T-helper 1 cell treated with Interleukin-12 subunit alpha and Interleukin-12 subunit beta and Interleukin-4 antibody, amounts not matched to agents 30 ng/mL and 1 ng/mL, for 36 hours (primary cell): ENCODE measurements at regions not wholly inside any gene's neighbourhood (a gene's known extent, or its start where the extent isn't known, plus 50 kb on each side); places are given as distances from the start of the nearest gene placed in this dataset.

ENCODE experiments used
- intact Hi-C: fragments of 100-400 bp; cut with micrococcal nuclease; formaldehyde crosslinking; loops from one replicate; pipeline ENCODE4 v1.15.1; 2024

DNA sequence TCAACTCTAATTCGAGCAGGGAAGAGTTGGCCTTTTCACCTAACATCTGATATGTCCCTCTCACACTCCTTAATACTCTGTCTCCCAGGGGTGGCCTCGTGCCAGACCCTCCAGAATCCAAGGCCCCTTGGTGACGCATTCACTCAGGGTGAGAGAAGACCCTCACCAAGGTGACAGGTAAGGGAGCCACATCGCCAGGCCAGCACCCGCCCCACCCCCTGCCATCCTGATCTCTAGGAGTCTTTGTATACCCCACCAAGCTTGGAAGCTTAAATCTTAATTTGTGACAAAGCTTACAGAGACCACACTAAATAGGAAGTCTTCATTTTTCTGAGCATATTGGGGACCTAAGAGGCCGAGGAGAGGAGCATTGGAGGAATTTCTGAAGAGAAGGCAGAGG lies 286.1 kb downstream of the IRF8 start:
- intact Hi-C loops: no loop called here

DNA sequence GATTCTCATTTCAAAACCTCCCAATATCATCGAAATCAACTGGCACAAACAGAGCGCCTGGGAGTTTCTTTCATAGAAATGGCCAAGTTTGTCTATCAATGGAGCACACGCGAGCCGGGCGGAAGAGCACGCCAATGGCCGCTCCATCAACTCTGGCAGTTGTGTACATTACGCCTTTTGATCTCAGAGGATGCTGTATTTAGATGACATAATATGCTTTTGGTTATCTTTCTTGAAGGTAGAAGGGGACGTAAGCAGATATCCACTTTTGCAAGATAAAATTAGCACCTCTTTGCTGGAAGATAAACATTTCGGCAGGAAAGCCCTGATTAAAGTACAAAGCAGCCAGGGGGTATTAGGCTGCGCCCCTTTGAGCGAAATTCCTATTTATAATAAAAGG lies 287.4 kb downstream of the IRF8 start:
- intact Hi-C loops: no loop called here

DNA sequence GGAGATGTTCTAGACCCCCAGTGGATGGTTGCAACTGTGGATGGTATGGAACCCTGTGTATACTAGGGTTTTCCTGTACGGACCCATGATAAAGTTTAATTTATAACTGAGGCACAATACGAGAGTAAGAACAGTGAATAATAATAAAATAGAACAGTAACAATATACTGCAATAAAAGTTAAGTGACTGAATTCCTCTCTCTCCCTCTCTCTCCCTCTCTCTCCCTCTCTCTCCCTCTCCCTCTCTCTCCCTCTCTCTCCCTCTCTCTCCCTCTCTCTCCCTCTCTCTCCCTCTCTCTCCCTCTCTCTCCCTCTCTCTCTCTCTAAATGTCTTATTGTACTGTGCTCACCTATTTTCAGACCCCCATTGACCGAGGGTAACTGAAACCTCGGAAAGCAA lies 291.0 kb downstream of the IRF8 start:
- intact Hi-C loops: no loop called here

DNA sequence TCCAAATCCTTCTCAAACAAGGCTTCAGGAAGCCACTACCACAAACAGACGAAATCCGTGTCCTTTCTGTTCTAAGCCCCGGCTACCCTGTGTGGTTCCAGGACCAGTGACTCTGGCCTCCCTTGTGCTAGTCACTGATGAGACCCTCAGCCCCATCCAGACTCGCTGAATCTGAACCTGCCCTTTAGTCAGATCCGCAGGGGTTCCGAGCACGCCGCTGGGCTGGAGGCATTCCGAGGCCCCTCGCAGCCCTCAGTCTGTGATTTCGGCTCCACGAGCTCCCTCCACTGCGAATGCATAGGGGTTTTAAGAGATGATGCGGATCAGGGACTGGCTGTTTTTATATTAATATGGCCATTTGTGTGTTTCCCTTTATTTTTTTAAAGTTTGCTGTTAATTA lies 292.7 kb downstream of the IRF8 start:
- intact Hi-C loops: no loop called here

DNA sequence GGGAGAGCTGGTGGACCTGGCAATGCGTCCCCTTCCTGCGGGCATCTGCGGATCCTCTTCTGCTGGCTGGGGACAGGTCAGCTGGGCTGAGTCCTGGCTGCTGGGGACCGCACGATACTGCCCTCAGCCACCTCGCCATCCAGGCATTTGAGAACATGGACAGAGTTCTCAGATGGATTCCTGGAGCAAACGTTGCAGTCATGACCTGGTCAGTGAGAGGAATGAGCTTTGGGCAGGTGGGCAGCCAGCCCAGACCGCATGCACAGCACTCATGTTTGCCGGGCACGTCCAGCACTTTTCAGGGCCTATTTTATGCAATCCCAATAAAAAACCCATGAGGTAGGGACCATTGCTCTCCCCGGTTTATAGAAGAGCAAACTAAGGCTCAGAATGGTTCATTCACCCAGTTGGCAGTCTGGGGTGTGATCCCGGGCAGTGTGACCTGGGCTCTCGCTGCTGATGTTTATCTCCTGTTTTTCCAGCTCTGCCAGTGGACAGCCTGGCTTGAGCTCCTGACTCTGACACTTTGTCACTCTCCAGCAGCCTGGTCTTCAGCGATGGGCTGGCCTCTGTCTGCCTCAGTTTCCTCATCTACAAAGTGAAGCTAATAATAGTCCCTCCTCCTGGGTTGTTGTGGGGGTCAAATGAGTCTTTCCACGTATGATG lies 294.7 kb downstream of the IRF8 start:
- intact Hi-C loops: no loop called here

DNA sequence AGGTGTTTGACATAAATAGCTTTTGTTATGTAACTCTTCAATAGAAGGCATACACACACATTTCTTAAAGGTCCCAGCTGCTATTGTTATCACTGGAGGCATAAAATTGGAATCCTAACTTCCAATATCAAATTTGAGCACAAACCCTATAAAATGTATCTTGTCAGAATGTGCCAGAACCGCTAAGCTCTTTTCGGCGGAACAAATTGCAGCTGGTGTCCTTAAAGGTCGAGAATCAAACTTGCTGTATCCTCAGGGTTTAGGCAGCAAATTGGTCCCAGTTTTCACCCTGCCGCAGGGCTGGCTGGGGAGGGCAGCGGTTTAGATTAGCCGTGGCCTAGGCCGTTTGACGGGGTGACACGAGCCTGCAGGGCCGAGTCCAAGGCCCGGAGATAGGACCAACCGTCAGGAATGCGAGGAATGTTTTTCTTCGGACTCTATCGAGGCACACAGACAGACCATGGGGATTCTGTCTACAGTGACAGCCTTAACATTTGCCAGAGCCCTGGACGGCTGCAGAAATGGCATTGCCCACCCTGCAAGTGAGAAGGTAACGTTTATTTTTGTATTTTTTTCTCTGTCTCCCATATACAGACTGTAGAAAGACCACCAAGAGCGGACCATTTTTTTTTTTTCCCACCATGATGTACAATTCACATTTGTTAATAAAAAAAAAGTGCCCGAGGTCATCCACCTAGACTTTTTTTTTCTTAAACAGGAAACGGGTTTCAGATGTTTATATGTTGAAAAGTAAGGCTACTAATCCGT lies 297.1 kb downstream of the IRF8 start:
- intact Hi-C loops: no loop called here

DNA sequence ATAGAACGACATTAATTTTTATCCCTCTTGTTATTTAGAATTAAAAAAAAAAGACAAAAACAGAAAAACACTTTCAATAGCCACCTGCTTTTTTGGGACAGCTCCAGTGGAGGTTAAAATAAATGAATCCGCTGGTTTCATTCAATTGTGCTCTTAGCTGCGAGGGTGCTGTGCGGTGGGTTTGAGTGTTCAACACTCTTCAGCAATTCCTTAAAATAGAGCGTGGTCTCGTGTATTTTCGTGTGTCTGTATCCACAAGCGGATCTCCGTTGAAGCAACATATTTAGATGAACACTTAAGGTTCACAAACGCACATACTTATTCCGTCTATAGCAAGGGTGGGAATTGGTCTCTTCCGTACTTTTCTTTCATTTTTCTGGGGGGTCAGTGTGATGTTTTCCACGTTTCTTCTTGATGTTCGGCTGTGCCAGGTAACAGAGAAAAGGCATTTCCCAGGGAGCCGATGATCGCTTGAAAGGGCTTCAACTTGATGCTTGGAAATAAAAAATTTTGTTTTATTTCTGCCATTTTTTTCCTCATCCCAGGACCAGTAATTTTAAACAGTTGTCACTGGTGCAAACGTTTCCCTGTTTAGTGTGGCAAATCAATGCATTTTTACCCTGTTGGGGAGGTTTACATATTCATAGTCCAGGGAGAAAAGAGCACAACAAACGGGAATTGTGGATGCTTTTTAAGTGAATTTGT lies 297.9 kb downstream of the IRF8 start:
- intact Hi-C loops: no loop called here

DNA sequence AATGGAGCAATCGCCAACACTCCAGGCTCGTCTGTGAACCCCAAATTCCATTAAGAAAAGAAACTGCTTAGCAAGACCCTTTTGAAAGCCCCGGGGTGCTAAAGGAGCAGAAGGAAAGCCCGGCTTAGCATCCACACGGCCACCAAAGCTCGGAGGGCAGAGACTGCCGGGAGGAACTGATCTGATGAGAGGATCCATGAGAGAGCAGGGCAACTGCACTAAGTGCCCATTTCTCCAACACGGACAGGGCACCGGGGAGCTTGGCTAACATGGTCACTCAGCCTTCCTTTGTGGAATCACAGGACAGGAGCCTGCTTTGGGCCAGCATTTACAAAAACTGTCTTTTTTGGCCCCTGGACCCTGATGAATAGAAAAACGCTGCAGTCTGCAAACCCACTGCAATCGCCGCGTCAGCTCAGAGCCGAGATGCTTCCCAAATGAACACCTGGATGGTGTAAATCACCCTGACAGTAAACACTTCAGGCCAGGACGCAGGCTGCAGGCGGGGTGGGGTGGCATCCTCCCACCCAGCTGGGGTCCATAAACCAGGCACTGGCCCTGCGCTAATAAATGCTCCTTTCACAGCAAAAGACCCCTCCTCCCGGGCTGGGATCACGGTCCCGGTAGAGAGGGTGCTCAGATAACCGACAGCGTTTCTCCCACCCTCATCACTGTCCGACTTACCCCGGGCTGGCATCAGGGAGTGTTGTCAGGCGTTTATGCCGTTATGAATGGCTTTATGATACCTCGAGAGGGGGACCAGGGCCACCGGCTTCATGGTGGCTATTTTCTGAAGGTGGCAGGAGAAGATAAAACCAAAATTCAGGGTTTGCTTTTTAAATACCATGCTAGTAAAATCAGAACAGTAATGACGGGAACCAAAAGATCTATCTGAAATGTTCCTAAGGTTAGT lies 299.5 kb downstream of the IRF8 start:
- intact Hi-C loops: no loop called here

DNA sequence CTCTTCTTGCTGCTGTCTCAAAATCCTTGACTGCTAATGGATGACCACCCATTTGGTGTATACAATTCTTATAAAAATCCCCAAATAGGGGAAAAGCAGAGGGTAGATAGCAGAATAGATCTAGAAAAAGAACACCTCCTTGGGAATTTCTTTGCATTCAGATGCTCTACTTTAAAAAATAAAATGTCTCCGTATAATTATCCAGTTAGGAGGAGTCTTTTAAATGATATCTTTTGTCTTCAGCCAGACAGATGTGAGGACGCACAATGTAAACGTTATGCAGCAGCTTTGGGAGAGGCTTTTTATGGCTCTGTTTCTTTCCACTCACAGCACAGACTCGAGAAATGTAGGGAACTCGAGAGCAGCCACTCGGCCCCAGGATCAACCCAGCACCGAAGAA lies 300.2 kb downstream of the IRF8 start:
- intact Hi-C loops: no loop called here

DNA sequence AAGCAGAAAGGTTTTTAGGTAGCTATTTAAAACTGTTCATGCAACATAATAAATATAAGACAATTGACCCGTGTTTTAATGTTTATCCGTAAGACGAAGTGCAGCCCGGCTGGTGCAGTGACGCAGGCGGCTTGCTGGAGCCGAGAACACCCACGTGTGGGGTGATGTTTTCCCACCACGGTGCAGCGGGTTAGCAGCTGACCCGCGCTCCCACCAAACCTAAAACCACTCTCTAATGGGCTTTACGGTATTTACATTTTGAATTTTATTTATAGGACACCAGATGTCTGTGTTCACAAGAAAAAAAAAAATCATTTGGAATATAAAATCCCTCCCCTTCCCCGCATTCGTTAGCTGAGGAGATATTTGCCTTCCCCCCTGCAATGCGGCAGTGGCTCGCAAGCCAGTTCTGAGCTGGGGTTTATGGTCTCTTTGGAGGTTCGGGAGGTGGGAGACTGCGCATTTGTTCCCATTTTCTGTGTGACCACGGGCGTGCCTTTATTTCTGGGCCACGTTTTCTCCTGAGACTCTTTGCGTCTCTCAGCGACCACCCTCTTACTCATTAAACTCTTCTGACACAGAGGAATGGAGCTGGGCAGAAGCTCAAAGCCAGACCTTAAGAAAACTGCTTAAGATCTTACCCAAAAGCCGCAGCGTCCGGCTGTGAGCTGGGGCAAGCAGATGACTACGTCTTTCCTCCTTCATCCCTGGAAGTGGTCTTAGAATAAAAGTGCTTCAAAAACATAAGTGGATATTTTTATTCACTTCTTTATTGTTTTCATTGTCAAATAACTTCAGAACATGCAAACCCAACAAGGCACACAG lies 301.1 kb downstream of the IRF8 start:
- intact Hi-C loops: no loop called here

DNA sequence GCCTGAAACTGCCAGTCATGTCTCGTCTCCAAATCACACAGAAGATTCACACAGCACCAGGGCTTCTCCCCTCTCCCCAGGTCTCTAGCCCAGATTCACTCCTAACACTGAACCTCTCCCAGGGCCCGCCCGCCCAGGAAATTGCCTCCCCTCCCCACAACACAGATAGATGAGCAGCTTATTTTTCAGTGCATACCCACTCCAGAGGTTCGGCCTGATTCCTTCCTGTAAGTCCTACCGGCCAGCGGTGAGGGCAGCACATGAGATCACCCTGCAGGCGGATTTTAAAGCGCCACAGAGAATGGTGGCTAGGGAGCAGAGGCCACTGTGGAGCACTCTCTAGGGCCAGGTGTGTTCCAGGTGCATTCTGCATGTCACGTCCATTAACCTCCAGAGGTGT lies 301.8 kb downstream of the IRF8 start:
- intact Hi-C loops: no loop called here

DNA sequence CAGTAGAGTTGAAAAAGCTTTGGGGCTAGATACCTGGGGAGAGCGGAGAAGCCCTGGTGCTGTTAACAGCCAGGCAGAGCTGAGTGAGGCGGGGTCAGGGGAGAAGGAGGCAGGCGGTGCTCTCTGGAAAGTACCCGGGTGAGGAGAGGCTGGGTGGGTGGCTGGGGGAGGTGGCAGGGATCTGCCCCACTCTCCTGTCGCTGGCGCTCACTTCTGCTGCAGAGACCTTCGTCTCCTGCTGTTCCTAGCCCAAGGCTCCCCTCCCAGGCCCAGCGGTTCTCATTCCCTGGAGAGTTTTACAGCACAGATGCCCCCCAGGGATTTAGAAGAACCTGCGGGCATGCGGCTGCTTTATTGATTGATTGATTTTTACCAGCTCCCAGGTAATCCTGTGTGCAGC lies 302.8 kb downstream of the IRF8 start:
- intact Hi-C loops: no loop called here

DNA sequence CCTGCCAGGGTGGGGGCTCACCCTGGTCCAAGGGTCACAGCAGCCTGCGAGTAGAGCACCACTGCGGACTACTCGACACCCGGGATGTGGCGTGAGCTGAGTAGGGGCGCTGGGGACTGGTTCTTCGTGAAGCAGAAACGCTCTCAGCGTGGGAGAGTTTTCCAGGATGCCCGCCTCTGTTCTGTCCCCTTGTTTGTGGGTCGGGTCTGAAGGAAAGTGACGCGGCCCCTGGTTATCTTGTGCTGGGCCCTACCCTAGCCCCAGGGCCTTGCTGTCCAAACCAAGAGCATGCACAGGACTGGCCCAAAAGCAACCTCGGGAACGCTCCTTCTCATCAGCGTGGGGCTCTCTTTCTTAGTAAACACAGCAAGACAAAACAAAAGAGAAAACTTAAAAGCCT lies 303.3 kb downstream of the IRF8 start:
- intact Hi-C loops: no loop called here

DNA sequence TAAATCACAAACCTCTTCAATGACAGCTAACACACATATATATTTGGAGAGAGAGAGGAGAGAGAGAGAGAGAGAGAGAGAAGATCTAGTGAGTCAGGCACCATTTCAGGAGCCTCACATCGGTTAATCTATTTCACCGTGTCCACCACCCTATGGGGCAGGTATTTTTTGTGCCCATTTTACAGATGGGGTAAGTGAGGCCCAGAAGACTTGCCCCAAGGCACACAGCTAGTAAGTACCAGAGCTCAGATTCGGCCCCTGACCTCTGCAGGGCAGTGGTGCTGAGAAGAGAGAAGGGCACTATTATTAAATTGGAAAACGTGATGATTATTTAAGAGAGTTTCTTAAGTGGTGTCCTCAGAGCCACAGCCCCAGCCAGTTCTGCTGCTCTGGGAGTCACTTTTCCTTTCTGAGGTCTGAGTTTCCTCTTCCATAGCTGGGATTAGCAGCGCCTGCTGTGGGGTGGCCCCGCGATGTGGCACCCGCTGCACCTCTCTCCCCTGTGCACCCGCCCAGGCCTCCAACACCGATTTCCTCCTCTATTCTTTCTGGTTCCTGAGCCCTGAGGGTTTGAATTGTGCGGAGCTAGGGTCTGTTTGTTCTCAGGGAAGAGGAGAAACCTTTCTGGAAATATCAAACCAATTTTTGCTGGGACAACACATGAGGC lies 303.9 kb downstream of the IRF8 start:
- intact Hi-C loops: no loop called here

DNA sequence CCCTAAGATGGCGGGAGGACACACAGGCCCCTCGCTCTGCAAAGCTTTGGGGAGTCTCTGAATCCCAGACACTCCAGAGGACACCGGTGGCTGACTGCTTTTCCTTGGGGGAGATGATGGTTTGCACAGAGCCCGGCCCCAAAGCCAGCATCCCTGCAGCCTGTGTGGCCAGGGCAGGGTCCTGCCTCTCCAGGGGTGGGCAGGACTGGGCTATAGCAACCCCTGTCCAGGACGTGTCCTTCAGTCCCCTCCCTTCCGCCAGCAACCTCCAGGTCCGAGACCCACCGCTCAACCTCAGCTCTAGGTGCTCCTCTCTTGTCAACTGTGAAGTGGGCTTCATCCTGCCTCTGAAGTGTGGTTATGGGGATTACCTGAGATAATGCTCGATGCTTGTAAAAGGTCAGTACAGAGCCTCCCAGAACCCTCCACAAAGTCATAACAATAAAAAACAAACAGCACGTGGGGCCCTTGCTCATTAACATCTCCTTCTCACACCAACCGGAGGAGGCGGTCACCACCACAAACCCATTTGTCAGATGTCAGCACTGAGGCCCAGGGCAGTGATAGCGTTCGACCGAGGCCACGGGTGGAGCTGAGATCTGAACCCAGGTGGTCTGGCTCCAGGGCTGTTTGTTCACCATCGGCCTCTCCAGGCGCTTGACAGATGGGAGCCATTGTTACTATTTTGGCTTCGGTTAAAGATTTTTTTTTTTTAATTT lies 304.8 kb downstream of the IRF8 start:
- intact Hi-C loops: no loop called here

DNA sequence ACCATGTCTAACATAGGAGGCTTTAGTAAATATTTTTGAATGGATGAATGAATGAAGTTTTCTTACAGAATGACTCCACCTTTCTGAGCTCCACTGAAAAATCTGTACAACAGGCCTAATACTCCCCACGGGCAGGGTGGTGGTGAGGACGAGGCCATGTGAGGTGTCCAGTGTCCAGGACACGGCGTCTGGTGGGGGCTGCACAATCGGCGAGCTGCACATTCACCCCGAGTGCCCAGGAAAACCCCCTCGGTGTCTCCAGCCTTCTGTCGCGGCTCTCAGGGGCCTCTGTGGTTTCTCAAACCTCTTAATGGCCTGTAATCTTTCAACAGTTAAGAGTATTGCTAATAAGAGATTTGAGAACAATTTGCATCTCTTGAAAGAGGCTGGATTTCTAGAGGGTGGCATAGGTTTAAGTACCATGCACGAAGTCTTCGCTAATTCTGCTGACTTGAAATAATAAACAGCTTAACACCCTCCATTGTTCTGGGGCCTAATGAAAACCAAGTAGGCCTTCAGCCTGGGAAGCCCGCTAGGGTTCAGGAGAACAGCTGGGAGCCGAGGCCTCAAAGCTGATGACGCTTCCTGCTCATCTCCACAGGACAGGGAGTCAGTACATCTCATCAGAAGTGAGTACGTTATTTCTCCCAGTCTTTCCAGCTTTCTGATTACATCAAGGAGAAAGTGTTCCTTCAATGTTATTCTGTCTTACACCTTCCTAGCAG lies 304.6 kb upstream of the FOXF1 start:
- intact Hi-C loops: no loop called here

DNA sequence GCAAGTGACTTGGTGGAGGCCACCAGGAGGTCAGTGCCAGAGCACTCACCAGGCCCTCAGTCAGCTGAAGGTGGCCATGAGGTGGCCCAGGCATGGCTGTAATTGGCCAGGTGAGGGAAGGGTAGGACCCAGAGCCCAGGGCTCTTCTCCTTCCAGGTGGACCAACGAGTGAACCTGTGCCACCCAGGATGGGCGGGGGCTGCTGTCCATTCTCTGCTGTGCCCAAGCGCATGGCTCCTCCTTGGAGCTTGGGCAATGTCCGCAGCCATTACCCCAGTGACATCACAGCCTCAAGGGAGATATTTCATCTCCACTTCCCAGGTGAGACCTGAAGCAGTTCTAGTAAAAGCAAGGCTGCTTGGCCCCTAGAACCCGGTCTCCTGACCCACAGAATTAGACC lies 303.0 kb upstream of the FOXF1 start:
- intact Hi-C loops: no loop called here

DNA sequence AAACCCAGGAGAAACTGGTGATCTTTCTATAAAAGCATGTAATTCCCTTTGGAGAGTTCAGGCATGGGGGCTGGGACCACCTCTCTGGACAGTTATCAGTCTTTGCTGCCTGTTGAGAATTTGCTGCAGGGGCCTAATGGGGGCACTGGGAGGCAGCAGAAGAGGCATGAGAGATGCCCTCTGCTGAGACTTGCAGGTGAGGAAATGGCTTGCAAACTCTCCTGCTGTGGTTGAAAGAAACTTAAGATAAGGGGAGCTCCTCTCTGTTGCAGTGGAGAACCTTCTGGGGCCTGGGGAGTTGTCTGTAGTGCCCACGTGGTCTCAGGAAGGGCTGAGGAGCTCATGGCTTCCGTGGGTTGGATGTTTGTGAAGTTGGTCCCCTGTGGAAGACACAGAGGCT lies 301.1 kb upstream of the FOXF1 start:
- intact Hi-C loops: no loop called here
